Retinal pigment epithelial cell (primary cell): ENCODE measurements at regions not wholly inside any gene's neighbourhood (a gene's known extent, or its start where the extent isn't known, plus 50 kb on each side); places are given as distances from the start of the nearest gene placed in this dataset.

Experiments used
- DNase-seq: peaks from one replicate; pipeline ENCODE4 v3.0.0-alpha.2; 2010; ENCODE audit warnings: low read depth
- H3K4me3 ChIP-seq: 2 replicates; pipeline ENCODE4 v1.5.1; 2011; ENCODE audit warnings: mild to moderate bottlenecking, low read length, control low read depth, moderate library complexity
- TF ChIP-seq, protein P1 (sequence below): conservative IDR thresholded peaks from 2 replicates; pipeline ENCODE4 v1.5.1; 2011; ENCODE audit warnings: low read depth, low read length, control low read depth, inconsistent platforms

DNA sequence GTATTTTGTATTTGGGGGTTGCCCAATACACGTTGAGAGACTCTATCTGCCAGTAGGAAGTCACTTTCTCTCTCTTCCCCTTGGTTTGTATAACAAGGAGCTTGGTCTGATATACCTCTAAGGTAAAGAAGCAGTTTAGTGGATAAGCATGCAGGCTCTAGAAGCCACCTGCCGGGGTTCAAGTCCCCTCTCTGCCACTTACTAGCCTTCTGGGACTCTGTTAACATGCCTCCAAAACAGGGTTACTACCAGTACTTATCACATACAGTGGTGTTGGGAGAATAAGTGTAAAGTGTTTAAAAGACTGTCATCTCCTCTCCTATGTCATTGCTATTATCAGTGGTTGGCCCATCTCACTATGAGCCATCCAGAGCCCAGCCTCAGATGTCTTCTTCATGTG, 156.1 kb upstream of the HS3ST3A1 start:
- H3K4me3 ChIP-seq, result no peak overlapping the region
- TF ChIP-seq, protein P1, sequence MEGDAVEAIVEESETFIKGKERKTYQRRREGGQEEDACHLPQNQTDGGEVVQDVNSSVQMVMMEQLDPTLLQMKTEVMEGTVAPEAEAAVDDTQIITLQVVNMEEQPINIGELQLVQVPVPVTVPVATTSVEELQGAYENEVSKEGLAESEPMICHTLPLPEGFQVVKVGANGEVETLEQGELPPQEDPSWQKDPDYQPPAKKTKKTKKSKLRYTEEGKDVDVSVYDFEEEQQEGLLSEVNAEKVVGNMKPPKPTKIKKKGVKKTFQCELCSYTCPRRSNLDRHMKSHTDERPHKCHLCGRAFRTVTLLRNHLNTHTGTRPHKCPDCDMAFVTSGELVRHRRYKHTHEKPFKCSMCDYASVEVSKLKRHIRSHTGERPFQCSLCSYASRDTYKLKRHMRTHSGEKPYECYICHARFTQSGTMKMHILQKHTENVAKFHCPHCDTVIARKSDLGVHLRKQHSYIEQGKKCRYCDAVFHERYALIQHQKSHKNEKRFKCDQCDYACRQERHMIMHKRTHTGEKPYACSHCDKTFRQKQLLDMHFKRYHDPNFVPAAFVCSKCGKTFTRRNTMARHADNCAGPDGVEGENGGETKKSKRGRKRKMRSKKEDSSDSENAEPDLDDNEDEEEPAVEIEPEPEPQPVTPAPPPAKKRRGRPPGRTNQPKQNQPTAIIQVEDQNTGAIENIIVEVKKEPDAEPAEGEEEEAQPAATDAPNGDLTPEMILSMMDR, result no peak
- no peak for DNase-seq

GRCh38 chr17:13759518-13760335, 158.0 kb upstream of the HS3ST3A1 start:
- no peak for DNase-seq
- TF ChIP-seq, protein P1, result no peak
- H3K4me3 ChIP-seq, result no peak overlapping the region

DNA sequence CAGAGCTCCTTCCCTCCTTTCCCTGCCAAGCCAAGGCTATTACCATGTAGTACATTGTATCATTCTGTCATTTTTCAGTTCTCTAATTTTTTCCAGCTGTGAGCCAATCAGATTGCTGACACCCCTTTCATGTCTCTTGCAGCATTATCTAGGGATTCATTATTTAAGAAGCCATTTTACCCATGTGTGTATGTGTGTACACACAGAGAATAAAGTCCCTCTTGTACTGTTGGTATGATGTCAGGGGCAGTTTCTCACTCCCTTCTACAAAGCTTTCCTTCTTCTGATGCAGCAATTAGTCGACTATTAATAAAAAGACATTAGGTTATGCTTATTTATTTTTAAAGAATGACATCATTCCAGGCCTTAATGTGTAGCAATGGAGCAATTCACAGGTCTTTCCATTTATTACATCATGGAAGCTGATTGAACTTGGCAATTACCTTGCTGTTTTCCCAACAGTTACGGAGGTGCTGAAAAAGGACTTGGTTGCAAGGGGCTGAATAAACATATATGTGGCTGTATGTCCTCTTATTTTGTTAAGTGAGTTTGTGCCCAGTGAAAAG, 159.4 kb upstream of the HS3ST3A1 start:
- DNase-seq, result no peak
- no peak overlapping the region for H3K4me3 ChIP-seq
- TF ChIP-seq, protein P1, result no peak

GRCh38 chr17:13765701-13766100, 164.0 kb upstream of the HS3ST3A1 start:
- H3K4me3 ChIP-seq, result no peak overlapping the region
- no peak for DNase-seq
- TF ChIP-seq, protein P1, result no peak

GRCh38 chr17:13770702-13771101, 169.0 kb upstream of the HS3ST3A1 start:
- DNase-seq, result no peak
- TF ChIP-seq, protein P1, result no peak
- H3K4me3 ChIP-seq, result no peak overlapping the region

DNA sequence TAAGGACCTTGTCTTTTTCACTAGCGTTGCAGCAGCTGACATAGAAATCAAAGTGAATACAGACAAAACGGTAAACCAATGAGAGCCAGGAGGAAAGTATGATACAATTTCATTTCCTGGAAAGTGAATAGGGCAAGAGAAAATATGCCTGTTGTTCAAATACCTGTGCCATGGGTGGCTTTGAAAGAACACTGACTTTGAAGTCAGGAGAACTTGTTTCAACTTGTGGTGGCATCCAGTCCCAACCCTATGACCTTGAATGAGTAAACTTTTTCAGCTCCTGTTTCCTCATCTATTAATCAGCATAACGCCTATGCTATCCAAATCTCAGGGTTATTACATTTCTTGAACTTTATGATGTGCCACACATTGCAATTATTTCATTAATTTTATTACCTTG, 173.7 kb upstream of the HS3ST3A1 start:
- TF ChIP-seq, protein P1, result no peak
- no peak for DNase-seq
- H3K4me3 ChIP-seq, result no peak overlapping the region

DNA sequence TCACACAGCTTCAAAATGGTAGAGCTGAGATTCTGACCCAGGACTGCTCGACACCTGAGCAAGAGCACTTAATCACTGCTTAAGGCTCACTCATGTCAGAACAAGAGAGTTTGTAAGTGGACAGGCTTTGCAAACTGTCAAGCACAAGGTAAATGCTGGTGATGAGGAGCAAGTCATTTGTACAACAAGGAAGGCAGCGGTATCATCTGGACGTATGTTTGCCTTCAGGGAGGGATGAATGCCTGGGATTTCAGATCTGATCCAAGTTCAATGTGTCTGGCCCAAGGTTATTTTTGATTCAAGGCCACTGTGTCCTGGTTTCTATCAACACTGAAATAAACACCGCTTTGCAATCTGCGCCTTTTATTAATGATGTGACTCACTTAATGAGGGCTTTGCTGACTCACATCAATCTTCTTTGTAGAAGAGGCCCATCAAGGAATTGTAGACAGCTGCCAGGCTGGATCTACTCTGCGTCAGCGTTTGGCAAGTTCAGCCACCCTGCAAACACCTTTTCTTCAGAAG, 174.4 kb upstream of the HS3ST3A1 start:
- TF ChIP-seq, protein P1, result no peak
- no peak overlapping the region for H3K4me3 ChIP-seq
- no peak for DNase-seq
